ENCODE measurements at regions not wholly inside any gene's neighbourhood (a gene's known extent, or its start where the extent isn't known, plus 50 kb on each side); places are given as distances from the start of the nearest gene placed in this dataset.

GRCh38 chr2:176601066-176601465 lies 331.8 kb downstream of the MTX2 start:
- Histone ChIP-seq H2AFZ (ENCODE audit: low read length) (no peak overlapping the region), H3K4me2 (ENCODE audit: low read length) (no peak overlapping the region), H3K9me2 (ENCODE audit: insufficient read depth, low read length) (no peaks in the 10 kb centered on the region), H3K9me3 (ENCODE audit: low read length) (no peaks in the 10 kb centered on the region), H3K4me1 (ENCODE audit: insufficient read depth, low read length, poor library complexity, severe bottlenecking) (no peaks in the 10 kb centered on the region), H3K27ac (ENCODE audit: low read depth, low read length, poor library complexity, severe bottlenecking) (no peak overlapping the region), H4K20me1 (ENCODE audit: insufficient read depth, low read length) (no peaks in the 10 kb centered on the region), H3K4me3 (ENCODE audit: low read depth, low read length, poor library complexity, severe bottlenecking) (no peak overlapping the region), H3K36me3 (ENCODE audit: insufficient read depth, low read length) (no peaks in the 10 kb centered on the region), H3K79me2 (ENCODE audit: insufficient read depth, low read depth, low read length) (no peaks in the 10 kb centered on the region)
- intact Hi-C loops (cut with micrococcal nuclease; ENCODE audit: unreplicated experiment), result no loop called here
- POLR2A ChIA-PET, result no interaction called here
- no peak for DNase-seq (ENCODE audit: low spot score)
- CTCF ChIA-PET (ENCODE audit: unreplicated experiment), result interaction anchor here (0.5 kb wide), 1 partner anchor 371 kb away, joined by 3 read pairs; no protein-coding TSS in a partner anchor
- no TSS peak for BruUV-seq (replicated peaks)
- TF ChIP-seq, protein P1, sequence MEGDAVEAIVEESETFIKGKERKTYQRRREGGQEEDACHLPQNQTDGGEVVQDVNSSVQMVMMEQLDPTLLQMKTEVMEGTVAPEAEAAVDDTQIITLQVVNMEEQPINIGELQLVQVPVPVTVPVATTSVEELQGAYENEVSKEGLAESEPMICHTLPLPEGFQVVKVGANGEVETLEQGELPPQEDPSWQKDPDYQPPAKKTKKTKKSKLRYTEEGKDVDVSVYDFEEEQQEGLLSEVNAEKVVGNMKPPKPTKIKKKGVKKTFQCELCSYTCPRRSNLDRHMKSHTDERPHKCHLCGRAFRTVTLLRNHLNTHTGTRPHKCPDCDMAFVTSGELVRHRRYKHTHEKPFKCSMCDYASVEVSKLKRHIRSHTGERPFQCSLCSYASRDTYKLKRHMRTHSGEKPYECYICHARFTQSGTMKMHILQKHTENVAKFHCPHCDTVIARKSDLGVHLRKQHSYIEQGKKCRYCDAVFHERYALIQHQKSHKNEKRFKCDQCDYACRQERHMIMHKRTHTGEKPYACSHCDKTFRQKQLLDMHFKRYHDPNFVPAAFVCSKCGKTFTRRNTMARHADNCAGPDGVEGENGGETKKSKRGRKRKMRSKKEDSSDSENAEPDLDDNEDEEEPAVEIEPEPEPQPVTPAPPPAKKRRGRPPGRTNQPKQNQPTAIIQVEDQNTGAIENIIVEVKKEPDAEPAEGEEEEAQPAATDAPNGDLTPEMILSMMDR (conservative IDR thresholded peaks at IDR 0.05; ENCODE audit: low read length), result no peak

DNA sequence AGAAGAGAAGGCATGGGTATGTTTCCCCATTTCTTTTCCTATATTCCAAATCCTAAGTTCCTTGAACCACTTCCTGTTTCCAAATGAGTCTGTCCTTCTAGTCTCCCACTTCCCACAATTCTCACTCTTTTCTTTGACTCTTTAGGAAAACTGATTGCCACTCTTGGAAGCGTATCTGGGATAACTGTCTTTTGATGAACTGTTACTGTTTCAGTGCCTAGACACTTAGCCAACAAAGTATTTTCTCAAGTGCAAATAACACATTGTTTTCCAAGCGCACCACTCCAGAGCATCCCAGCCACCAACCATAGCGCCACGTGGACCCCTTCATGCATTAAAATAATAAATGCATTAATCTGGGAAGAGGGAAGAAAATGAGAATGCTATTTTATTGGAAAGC lies 342.8 kb downstream of the MTX2 start:
- POLR2A ChIA-PET, result no interaction called here
- no peak for DNase-seq (ENCODE audit: low spot score)
- Histone ChIP-seq H3K79me2 (ENCODE audit: insufficient read depth, low read depth, low read length) (no peaks in the 10 kb centered on the region), H3K4me2 (ENCODE audit: low read length) (no peak overlapping the region), H2AFZ (ENCODE audit: low read length) (no peak overlapping the region), H3K4me3 (ENCODE audit: low read depth, low read length, poor library complexity, severe bottlenecking) (no peak overlapping the region), H3K9me3 (ENCODE audit: low read length) (no peaks in the 10 kb centered on the region), H3K4me1 (ENCODE audit: insufficient read depth, low read length, poor library complexity, severe bottlenecking) (no peaks in the 10 kb centered on the region), H4K20me1 (ENCODE audit: insufficient read depth, low read length) (no peaks in the 10 kb centered on the region), H3K27ac (ENCODE audit: low read depth, low read length, poor library complexity, severe bottlenecking) (no peak overlapping the region), H3K9me2 (ENCODE audit: insufficient read depth, low read length) (no peaks in the 10 kb centered on the region), H3K36me3 (ENCODE audit: insufficient read depth, low read length) (no peaks in the 10 kb centered on the region)
- CTCF ChIA-PET (ENCODE audit: unreplicated experiment), result no interaction called here
- BruUV-seq (replicated peaks), result no TSS peak
- TF ChIP-seq, protein P1 (conservative IDR thresholded peaks at IDR 0.05; ENCODE audit: low read length), result no peak
- no peak for TF ChIP-seq EZH2phosphoT487 (IDR thresholded peaks at IDR 0.05; ENCODE audit: borderline replicate concordance, low read depth, low read length)
- intact Hi-C loops (cut with micrococcal nuclease; ENCODE audit: unreplicated experiment), result no loop called here

DNA sequence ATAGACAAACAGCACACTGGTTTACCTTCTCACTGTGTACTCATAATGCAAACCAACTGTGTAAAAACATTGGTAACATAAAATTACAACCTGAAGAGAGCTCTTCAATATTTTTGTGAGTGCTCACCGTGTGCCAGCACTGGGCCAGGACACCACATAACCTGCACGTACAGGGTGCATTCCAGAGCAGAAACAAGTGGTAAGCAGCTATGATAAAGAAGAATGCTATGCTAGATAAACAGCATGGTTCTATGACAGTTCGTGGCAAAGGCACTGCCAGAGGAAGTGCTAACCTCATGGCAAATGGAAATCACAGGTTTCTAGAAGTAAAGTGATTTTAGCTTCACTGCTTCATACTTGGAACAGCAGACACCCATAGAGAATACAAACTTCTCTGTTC lies 343.5 kb downstream of the MTX2 start:
- Histone ChIP-seq H3K27ac (ENCODE audit: low read depth, low read length, poor library complexity, severe bottlenecking) (no peak overlapping the region), H3K4me1 (ENCODE audit: insufficient read depth, low read length, poor library complexity, severe bottlenecking) (no peaks in the 10 kb centered on the region), H2AFZ (ENCODE audit: low read length) (no peak overlapping the region), H3K4me3 (ENCODE audit: low read depth, low read length, poor library complexity, severe bottlenecking) (no peak overlapping the region), H3K4me2 (ENCODE audit: low read length) (no peak overlapping the region), H3K9me3 (ENCODE audit: low read length) (no peaks in the 10 kb centered on the region), H3K36me3 (ENCODE audit: insufficient read depth, low read length) (no peaks in the 10 kb centered on the region), H3K79me2 (ENCODE audit: insufficient read depth, low read depth, low read length) (no peaks in the 10 kb centered on the region), H4K20me1 (ENCODE audit: insufficient read depth, low read length) (no peaks in the 10 kb centered on the region), H3K9me2 (ENCODE audit: insufficient read depth, low read length) (no peaks in the 10 kb centered on the region)
- no peak for DNase-seq (ENCODE audit: low spot score)
- POLR2A ChIA-PET, result no interaction called here
- CTCF ChIA-PET (ENCODE audit: unreplicated experiment), result no interaction called here
- intact Hi-C loops (cut with micrococcal nuclease; ENCODE audit: unreplicated experiment), result no loop called here
- no TSS peak for BruUV-seq (replicated peaks)
- TF ChIP-seq, protein P1 (conservative IDR thresholded peaks at IDR 0.05; ENCODE audit: low read length), result no peak
- TF ChIP-seq EZH2phosphoT487 (IDR thresholded peaks at IDR 0.05; ENCODE audit: borderline replicate concordance, low read depth, low read length), result no peak
